ENCODE measurements at regions not wholly inside any gene's neighbourhood (a gene's known extent, or its start where the extent isn't known, plus 50 kb on each side); places are given as distances from the start of the nearest gene placed in this dataset.
"Not testable (repeated sequence)": the region's sequence is repeated elsewhere in the genome, so short reads cannot be mapped to it uniquely, and the experiment has no call there.

DNA sequence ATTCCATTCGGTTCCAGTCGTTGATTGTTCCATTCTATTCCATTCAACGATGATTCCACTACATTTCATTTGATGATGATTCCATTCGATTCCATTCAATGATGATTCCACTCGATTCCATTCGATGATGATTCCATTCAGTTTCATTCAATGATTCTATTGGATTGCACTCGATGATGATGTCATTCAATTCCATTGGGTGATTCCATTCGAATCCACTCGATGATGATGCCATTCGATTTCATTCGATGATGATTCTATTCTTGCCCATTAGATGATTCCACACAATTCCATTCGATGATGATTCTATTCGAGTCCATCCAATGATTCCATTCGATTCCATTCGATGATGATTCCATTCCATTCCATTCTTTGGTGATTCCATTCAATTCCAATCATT, 1283.7 kb downstream of the TP53TG3F start:
- H3K27me3 ChIP-seq (ENCODE audit: control insufficient read depth, insufficient read depth, low read length), result no peaks in the 10 kb centered on the region
- H3K4me3 ChIP-seq (ENCODE audit: low read length), result no peak overlapping the region
- H3K27ac ChIP-seq (ENCODE audit: low read length), result no peak overlapping the region
- H3K9me3 ChIP-seq (ENCODE audit: control insufficient read depth, low read depth, low read length), result peaks cover 82% of the 10 kb centered on the region
- H3K36me3 ChIP-seq (ENCODE audit: control insufficient read depth, low read depth, low read length), result no peaks in the 10 kb centered on the region
- H3K4me1 ChIP-seq (ENCODE audit: control insufficient read depth, low read depth, low read length), result no peaks in the 10 kb centered on the region
- H3K9ac ChIP-seq (ENCODE audit: low read length), result no peak overlapping the region

DNA sequence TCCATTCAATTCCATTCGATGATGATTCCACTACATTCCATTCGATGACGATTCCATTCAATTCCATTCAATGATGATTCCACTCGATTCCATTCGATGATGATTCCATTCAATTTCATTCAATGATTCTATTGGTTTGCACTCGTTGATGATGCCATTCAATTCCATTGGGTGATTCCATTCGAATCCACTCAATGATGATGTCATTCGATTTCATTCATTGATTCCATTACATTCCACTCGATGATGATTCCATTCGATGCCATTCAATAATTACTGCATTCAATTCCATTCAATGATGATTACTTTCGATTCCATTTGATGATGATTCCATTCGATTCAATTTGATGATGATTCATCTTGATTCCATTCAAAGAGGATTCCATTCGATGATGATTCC, 1299.4 kb downstream of the TP53TG3F start:
- H3K27ac ChIP-seq (ENCODE audit: low read length), result no peak overlapping the region
- no peaks in the 10 kb centered on the region for H3K27me3 ChIP-seq (ENCODE audit: control insufficient read depth, insufficient read depth, low read length)
- H3K4me3 ChIP-seq (ENCODE audit: low read length), result no peak overlapping the region
- peaks cover 85% of the 10 kb centered on the region for H3K9me3 ChIP-seq (ENCODE audit: control insufficient read depth, low read depth, low read length)
- H3K9ac ChIP-seq (ENCODE audit: low read length), result no peak overlapping the region
- no peaks in the 10 kb centered on the region for H3K36me3 ChIP-seq (ENCODE audit: control insufficient read depth, low read depth, low read length)
- H3K4me1 ChIP-seq (ENCODE audit: control insufficient read depth, low read depth, low read length), result no peaks in the 10 kb centered on the region

DNA sequence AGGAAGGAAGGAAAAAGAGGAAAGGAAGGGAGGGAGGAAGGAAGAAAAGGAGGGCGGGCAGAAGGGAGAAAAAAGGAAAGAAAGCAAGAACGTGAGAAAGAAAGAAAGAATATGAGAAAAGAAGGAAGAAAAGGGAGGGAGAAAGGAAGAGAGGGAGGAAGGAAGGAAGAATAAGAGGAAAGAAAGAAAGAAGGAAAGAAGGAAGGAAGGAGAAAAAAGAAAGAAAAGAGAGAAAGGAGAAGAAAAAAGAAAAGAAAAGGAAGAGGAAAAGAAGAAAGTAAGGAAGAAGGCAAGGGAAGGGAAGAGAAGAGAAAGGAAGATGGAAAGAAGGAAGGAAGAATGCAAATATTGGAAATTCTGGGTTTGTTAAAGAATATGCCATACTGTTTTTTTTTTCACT, 1332.4 kb downstream of the TP53TG3F start:
- H3K27ac ChIP-seq (ENCODE audit: low read length); H3K27me3 ChIP-seq (ENCODE audit: control insufficient read depth, insufficient read depth, low read length); H3K36me3 ChIP-seq (ENCODE audit: control insufficient read depth, low read depth, low read length); H3K4me1 ChIP-seq (ENCODE audit: control insufficient read depth, low read depth, low read length); H3K9ac ChIP-seq (ENCODE audit: low read length); H3K4me3 ChIP-seq (ENCODE audit: low read length): not testable (repeated sequence)
- peaks cover 25% of the 10 kb centered on the region for H3K9me3 ChIP-seq (ENCODE audit: control insufficient read depth, low read depth, low read length)

DNA sequence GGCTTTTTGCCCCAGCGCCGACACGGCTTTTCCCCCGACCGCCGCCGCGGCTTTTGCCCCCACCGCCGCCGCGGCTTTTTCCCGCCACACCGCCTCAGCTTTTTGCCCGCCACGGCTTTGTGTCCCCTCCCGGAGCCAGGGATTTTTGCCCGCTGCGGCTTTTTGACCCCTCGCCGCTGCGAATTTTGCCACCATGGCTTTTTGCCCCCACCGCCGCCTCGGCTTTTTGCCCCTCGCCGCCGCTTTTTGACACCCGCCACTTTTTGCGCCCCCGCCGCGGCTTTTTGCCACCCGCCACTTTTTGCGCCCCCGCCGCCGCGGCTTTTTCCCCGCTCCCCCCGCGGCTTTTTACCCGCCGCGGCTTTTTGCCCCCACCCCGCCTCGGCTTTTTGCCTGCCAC, 1342.5 kb downstream of the TP53TG3F start:
- Histone ChIP-seq H3K9me3 (ENCODE audit: control insufficient read depth, low read depth, low read length) (peaks cover 15% of the 10 kb centered on the region), H3K4me3 (ENCODE audit: low read length) (no peak overlapping the region), H3K27ac (ENCODE audit: low read length) (no peak overlapping the region), H3K9ac (ENCODE audit: low read length) (no peak overlapping the region), H3K27me3 (ENCODE audit: control insufficient read depth, insufficient read depth, low read length) (no peaks in the 10 kb centered on the region), H3K4me1 (ENCODE audit: control insufficient read depth, low read depth, low read length) (no peaks in the 10 kb centered on the region), H3K36me3 (ENCODE audit: control insufficient read depth, low read depth, low read length) (no peaks in the 10 kb centered on the region)

DNA sequence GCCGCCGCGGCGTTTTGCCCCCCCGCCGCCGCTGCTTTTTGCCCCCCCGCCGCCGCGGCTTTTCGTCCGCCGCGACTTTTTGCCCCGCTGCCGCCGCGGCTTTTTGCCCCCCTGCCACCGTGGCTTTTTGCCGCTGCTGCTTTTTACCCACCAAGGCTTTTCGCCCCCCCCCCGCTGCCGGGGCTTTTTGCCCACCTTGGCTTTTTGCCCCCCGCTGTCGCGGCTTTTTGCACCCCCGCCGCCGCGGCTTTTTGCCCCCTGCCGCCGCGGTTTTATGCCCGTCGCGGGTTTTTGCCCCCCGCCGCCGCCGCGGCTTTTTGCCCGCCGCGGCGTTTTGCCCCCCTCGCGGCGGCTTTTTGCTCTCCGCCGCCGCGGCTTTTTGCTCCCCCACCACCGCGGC, 1343.0 kb downstream of the TP53TG3F start:
- H3K4me1 ChIP-seq (ENCODE audit: control insufficient read depth, low read depth, low read length), result no peaks in the 10 kb centered on the region
- peaks cover 21% of the 10 kb centered on the region for H3K9me3 ChIP-seq (ENCODE audit: control insufficient read depth, low read depth, low read length)
- H3K36me3 ChIP-seq (ENCODE audit: control insufficient read depth, low read depth, low read length), result no peaks in the 10 kb centered on the region
- H3K4me3 ChIP-seq (ENCODE audit: low read length), result no peak overlapping the region
- H3K27me3 ChIP-seq (ENCODE audit: control insufficient read depth, insufficient read depth, low read length), result no peaks in the 10 kb centered on the region
- H3K9ac ChIP-seq (ENCODE audit: low read length), result no peak overlapping the region
- H3K27ac ChIP-seq (ENCODE audit: low read length), result no peak overlapping the region

DNA sequence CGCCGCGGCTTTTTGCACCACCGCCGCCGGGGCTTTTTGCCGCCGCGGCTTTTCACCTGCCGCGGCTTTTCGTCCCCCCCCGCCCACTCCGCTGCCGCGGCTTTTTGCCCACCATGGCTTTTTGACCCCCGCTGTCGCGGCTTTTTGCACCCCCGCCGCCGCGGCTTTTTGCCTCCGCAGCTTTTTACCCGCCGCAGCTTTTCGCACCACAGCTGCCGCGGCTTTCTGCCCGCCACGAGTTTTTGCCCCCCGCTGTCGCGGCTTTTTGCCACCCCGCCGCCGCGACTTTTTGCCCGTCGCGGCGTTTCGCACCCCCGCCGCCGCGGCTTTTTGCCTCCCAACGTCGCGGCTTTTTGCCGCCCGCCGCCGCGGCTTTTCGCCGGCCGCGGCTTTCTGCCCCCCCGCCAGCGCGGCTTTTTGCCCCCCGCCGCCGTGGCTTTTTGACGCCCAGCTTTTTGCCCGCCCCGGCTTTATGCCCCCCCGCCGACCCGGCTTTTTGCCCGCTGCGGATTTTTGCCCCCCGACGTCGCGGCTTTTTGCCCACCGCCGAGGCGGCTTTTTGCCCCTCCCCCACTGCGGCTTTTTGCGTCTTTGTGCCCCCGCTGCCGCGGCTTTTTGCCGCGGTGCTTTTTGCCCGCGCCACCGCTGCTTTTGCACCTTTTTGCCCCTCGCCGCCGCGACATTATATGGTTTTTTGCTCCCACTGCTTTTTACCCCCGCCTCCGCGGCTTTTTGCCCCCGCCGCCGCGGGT, 1343.6 kb downstream of the TP53TG3F start:
- no peaks in the 10 kb centered on the region for H3K4me1 ChIP-seq (ENCODE audit: control insufficient read depth, low read depth, low read length)
- no peaks in the 10 kb centered on the region for H3K27me3 ChIP-seq (ENCODE audit: control insufficient read depth, insufficient read depth, low read length)
- H3K36me3 ChIP-seq (ENCODE audit: control insufficient read depth, low read depth, low read length), result no peaks in the 10 kb centered on the region
- no peak overlapping the region for H3K9ac ChIP-seq (ENCODE audit: low read length)
- no peak overlapping the region for H3K27ac ChIP-seq (ENCODE audit: low read length)
- no peak overlapping the region for H3K4me3 ChIP-seq (ENCODE audit: low read length)
- peaks cover 26% of the 10 kb centered on the region for H3K9me3 ChIP-seq (ENCODE audit: control insufficient read depth, low read depth, low read length)

DNA sequence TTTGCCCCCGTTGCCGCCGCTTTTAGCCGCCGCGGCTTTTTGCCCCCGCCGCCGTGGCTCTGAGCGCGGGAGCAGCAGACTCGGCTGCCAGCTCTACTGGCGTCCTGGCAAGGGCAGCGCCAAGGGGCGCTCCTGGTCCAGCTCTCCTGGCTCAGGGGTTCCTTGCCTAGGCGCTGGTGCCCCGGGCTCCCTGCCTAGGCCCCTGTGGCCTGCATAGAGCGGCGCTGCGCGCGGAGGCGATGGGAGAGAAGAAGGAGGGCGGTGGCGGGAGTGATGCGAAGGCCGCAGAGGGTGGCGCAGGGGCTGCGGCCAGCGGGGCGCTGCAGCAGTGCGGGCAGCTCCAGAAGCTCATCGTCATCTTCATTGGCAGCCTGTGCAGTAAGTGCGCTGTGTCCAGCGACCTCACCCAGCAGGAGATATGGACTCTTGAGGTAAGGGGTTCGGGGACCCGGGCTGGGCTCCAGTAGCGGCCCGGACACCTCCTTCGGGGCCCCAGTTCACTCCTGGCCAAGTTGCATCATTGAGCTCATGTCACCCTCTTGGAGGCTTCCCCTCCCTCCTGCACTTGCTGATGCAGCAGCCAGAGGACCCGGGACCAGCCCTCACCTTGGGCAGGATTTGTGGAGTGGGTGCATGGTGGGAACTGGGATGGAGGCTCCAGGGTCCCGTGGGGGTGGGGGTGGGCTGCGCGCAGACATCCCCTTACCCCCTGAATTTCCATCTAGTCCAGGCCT, 1344.4 kb downstream of the TP53TG3F start:
- Histone ChIP-seq H3K4me3 (ENCODE audit: low read length) (no peak overlapping the region), H3K9me3 (ENCODE audit: control insufficient read depth, low read depth, low read length) (peaks cover 28% of the 10 kb centered on the region)

DNA sequence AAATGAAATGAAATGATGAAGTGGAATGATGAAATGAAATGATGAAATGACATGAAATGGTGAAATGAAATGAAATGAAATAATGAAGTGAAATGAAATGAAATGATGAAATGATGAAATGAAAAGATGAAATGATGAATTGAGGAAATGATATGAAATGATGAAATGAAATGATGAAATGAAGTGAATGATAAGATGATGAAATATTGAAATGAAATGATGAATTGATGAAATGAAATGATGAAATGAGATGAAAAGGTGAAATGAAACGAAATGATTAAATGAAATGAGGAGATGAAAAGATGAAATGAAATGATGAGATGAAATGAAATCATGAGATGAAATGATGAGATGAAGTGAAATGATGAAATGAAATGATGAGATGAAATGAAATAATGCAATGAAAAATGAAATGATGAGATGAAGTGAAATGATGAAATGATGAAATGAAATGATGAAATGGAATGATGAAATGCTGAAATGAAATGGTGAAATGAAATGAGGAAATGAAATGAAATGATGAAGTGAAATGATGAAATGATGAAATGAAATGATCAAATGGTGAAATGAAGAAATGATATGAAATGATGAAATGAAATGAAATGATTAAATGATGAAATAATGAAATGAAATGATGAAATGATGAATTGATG, 1347.7 kb downstream of the TP53TG3F start:
- not testable (repeated sequence) for H3K36me3 ChIP-seq (ENCODE audit: control insufficient read depth, low read depth, low read length); H3K4me1 ChIP-seq (ENCODE audit: control insufficient read depth, low read depth, low read length); H3K4me3 ChIP-seq (ENCODE audit: low read length); H3K27me3 ChIP-seq (ENCODE audit: control insufficient read depth, insufficient read depth, low read length); H3K9ac ChIP-seq (ENCODE audit: low read length); H3K27ac ChIP-seq (ENCODE audit: low read length)
- peaks cover 31% of the 10 kb centered on the region for H3K9me3 ChIP-seq (ENCODE audit: control insufficient read depth, low read depth, low read length)

More for the DNA sequence above, 1344.4 kb downstream of the TP53TG3F start:
- Histone ChIP-seq H3K27me3 (ENCODE audit: control insufficient read depth, insufficient read depth, low read length) (no peaks in the 10 kb centered on the region), H3K36me3 (ENCODE audit: control insufficient read depth, low read depth, low read length) (no peaks in the 10 kb centered on the region), H3K9ac (ENCODE audit: low read length) (no peak overlapping the region), H3K4me1 (ENCODE audit: control insufficient read depth, low read depth, low read length) (no peaks in the 10 kb centered on the region), H3K27ac (ENCODE audit: low read length) (no peak overlapping the region)

DNA sequence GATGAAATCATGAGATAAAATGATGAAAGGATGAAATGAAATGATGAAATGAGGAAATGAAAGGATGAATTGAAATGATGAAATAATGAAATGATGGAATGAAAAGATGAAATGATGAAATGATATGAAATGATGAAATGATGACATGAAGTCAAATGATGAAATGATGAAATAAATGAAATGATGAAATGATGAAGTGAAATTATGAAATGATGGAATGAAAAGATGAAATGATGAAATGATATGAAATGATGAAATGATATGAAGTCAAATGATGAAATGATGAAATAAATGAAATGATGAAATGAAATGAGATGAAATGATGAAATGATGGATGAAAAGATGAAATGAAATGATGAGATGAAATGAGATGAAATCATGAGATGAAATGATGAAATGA, 1348.4 kb downstream of the TP53TG3F start:
- H3K9ac ChIP-seq (ENCODE audit: low read length); H3K27me3 ChIP-seq (ENCODE audit: control insufficient read depth, insufficient read depth, low read length); H3K27ac ChIP-seq (ENCODE audit: low read length); H3K4me3 ChIP-seq (ENCODE audit: low read length); H3K4me1 ChIP-seq (ENCODE audit: control insufficient read depth, low read depth, low read length); H3K36me3 ChIP-seq (ENCODE audit: control insufficient read depth, low read depth, low read length): not testable (repeated sequence)
- peaks cover 31% of the 10 kb centered on the region for H3K9me3 ChIP-seq (ENCODE audit: control insufficient read depth, low read depth, low read length)

DNA sequence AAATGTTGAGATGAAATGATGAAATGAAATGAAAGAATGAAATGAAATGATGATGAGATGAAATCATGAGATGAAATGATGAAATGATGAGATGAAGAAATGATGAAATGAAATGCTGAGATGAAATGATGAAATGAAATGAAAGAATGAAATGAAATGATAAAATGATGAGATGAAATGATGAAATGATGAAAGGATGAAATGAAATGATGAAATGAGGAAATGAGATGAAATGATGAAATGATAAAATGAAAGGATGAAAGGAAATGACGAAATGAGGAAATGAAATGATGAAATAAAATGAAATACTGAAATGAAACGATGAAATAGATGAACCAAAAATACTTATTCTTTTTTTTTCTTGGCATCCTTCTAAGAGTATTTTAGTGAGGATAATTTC, 1349.1 kb downstream of the TP53TG3F start:
- not testable (repeated sequence) for H3K27ac ChIP-seq (ENCODE audit: low read length); H3K9ac ChIP-seq (ENCODE audit: low read length); H3K4me1 ChIP-seq (ENCODE audit: control insufficient read depth, low read depth, low read length); H3K36me3 ChIP-seq (ENCODE audit: control insufficient read depth, low read depth, low read length); H3K27me3 ChIP-seq (ENCODE audit: control insufficient read depth, insufficient read depth, low read length); H3K4me3 ChIP-seq (ENCODE audit: low read length)
- H3K9me3 ChIP-seq (ENCODE audit: control insufficient read depth, low read depth, low read length), result peaks cover 35% of the 10 kb centered on the region
